OCI-LY1 (cell line): ENCODE measurements at regions not wholly inside any gene's neighbourhood (a gene's known extent, or its start where the extent isn't known, plus 50 kb on each side); places are given as distances from the start of the nearest gene placed in this dataset.

Source experiments
- EZH2 ChIP-seq: fragments of 200-600 bp; sonication (generic), shearing (Covaris generic); IDR thresholded peaks from 2 replicates; pipeline ENCODE4 v1.8.0; 2017; ENCODE audit warnings: borderline replicate concordance, mixed run types, mild to moderate bottlenecking, antibody characterized with exemption, low read length, moderate library complexity, mixed read lengths
- TF ChIP-seq, protein P1 (sequence below): fragments of 200-600 bp; sonication (generic), shearing (Covaris generic); IDR thresholded peaks from 2 replicates; pipeline ENCODE4 v1.5.1; 2017; ENCODE audit warnings: mild to moderate bottlenecking, antibody characterized with exemption, low read length, moderate library complexity, mixed read lengths

DNA sequence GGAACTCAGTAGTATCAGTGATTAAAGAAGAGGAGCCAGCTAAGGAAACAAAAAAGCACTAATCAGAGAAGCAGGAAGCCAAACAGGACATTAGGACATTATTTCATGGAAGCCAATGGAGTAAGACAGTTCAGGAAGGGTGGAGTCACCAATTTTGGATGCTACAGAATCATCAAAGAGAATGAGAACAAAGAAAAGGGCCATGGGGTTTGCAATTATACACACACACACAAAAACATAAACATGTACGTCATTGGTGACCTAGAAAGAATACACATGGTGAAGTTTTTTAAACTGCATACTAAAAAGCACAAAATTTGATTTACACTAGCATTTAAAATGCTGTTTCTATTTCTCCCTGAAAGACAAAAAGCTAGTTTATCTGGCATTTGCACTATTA lies 96.8 kb upstream of the MRPS30 start:
- TF ChIP-seq, protein P1, sequence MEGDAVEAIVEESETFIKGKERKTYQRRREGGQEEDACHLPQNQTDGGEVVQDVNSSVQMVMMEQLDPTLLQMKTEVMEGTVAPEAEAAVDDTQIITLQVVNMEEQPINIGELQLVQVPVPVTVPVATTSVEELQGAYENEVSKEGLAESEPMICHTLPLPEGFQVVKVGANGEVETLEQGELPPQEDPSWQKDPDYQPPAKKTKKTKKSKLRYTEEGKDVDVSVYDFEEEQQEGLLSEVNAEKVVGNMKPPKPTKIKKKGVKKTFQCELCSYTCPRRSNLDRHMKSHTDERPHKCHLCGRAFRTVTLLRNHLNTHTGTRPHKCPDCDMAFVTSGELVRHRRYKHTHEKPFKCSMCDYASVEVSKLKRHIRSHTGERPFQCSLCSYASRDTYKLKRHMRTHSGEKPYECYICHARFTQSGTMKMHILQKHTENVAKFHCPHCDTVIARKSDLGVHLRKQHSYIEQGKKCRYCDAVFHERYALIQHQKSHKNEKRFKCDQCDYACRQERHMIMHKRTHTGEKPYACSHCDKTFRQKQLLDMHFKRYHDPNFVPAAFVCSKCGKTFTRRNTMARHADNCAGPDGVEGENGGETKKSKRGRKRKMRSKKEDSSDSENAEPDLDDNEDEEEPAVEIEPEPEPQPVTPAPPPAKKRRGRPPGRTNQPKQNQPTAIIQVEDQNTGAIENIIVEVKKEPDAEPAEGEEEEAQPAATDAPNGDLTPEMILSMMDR, result no peak
- TF ChIP-seq EZH2, result no peak
